Muscle layer of colon (tissue), 2 donors: ENCODE measurements at regions not wholly inside any gene's neighbourhood (a gene's known extent, or its start where the extent isn't known, plus 50 kb on each side); places are given as distances from the start of the nearest gene placed in this dataset.
A peak's percentile ranks its signal among the peaks of the same experiment; 100 is the strongest.

Source experiments
- H3K27ac ChIP-seq: one replicate; pipeline ENCODE4 v1.7.0; 2013; ENCODE audit warnings: low read depth, mild to moderate bottlenecking, low read length, moderate library complexity
- H3K27me3 ChIP-seq, 2 donors: one replicate each; pipeline ENCODE4 v1.7.0; 2013; ENCODE audit warnings: low read length in 2 of 2, mild to moderate bottlenecking in 2 of 2; ENCODE audit not compliant: insufficient read depth in 2 of 2, control insufficient read depth in 1 of 2
- H3K36me3 ChIP-seq: one replicate; pipeline ENCODE4 v1.7.0; 2013; ENCODE audit warnings: mild to moderate bottlenecking, low read length; ENCODE audit not compliant: insufficient read depth
- H3K4me1 ChIP-seq: one replicate; pipeline ENCODE4 v1.7.0; 2013; ENCODE audit warnings: mild to moderate bottlenecking, low read length; ENCODE audit not compliant: insufficient read depth
- H3K4me3 ChIP-seq, 2 donors: one replicate each; pipeline ENCODE4 v1.7.0; 2013; ENCODE audit warnings: low read length in 2 of 2, low read depth in 1 of 2, mild to moderate bottlenecking in 1 of 2, moderate library complexity in 1 of 2
- H3K9ac ChIP-seq: one replicate; pipeline ENCODE4 v1.7.0; 2013; ENCODE audit warnings: low read length
- H3K9me3 ChIP-seq: one replicate; pipeline ENCODE4 v1.7.0; 2013; ENCODE audit warnings: mild to moderate bottlenecking, low read length
- donor health status: abdominal sarcoma.
- donor health status: Adenocarcinoma of cecum.

DNA sequence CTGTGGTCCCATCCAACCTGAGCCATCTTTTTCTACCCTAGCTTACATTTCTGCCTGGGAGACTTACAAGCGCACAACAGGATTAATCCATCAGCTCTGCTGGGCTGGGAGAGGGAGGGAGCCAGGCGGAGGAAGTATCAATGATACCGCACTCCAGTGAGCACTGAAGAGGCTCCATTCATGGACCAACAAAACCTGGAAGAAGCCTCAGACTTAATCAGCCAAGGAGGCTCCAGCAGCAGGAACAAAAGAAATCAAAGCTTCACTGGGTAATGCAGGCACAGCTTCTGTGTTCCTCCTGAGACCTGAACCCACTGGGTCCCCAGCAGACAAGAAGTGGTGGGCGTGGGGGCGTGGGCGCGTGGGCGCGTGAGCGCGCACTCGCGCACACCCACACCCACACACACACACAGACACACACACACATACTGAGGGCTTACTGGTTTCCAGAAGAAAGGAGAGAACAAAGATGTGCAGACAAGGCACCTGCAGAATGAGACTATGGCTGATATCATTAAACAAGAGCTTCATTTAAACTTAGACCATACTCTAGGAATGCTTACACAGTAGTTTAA is 87.0 kb upstream of the BOC start:
- Histone ChIP-seq H3K9ac (no peak overlapping the region), H3K36me3 (no peaks in the 10 kb centered on the region), H3K9me3 (no peaks in the 10 kb centered on the region), H3K4me1 (peaks cover 6% of the 10 kb centered on the region), H3K4me3 (no peak overlapping the region), H3K27ac (no peak overlapping the region), H3K27me3 (no peaks in the 10 kb centered on the region)

GRCh38 chr3:113125951-113126350 is 85.4 kb upstream of the BOC start:
- Histone ChIP-seq H3K27ac (no peak overlapping the region), H3K4me1 (peaks cover 5% of the 10 kb centered on the region)

GRCh38 chr3:113128386-113129015 is 82.9 kb upstream of the BOC start:
- peaks cover 15% of the 10 kb centered on the region for H3K4me1 ChIP-seq
- H3K4me3 ChIP-seq: no peak overlapping the region
- no peak overlapping the region for H3K27ac ChIP-seq
- H3K9ac ChIP-seq: no peak overlapping the region
- no peaks in the 10 kb centered on the region for H3K36me3 ChIP-seq
- no peaks in the 10 kb centered on the region for H3K27me3 ChIP-seq
- no peaks in the 10 kb centered on the region for H3K9me3 ChIP-seq

More at GRCh38 chr3:113125951-113126350, 85.4 kb upstream of the BOC start:
- H3K4me3 ChIP-seq: no peak overlapping the region
- H3K27me3 ChIP-seq: no peaks in the 10 kb centered on the region
- no peak overlapping the region for H3K9ac ChIP-seq
- H3K36me3 ChIP-seq: no peaks in the 10 kb centered on the region
- no peaks in the 10 kb centered on the region for H3K9me3 ChIP-seq

- Histone ChIP-seq H3K27ac (no peak overlapping the region), H3K4me3 (no peak overlapping the region), H3K4me1 (peaks cover 15% of the 10 kb centered on the region), H3K27me3 (no peaks in the 10 kb centered on the region), H3K36me3 (no peaks in the 10 kb centered on the region), H3K9ac (no peak overlapping the region), H3K9me3 (no peaks in the 10 kb centered on the region)
Measured at GRCh38 chr3:113129168-113129567, 82.2 kb upstream of the BOC start.

GRCh38 chr3:113132571-113132996 is 78.8 kb upstream of the BOC start:
- no peaks in the 10 kb centered on the region for H3K36me3 ChIP-seq
- no peak overlapping the region for H3K9ac ChIP-seq
- H3K4me1 ChIP-seq: peaks cover 27% of the 10 kb centered on the region
- no peaks in the 10 kb centered on the region for H3K27me3 ChIP-seq
- H3K4me3 ChIP-seq: no peak overlapping the region
- H3K9me3 ChIP-seq: no peaks in the 10 kb centered on the region
- H3K27ac ChIP-seq: no peak overlapping the region

DNA sequence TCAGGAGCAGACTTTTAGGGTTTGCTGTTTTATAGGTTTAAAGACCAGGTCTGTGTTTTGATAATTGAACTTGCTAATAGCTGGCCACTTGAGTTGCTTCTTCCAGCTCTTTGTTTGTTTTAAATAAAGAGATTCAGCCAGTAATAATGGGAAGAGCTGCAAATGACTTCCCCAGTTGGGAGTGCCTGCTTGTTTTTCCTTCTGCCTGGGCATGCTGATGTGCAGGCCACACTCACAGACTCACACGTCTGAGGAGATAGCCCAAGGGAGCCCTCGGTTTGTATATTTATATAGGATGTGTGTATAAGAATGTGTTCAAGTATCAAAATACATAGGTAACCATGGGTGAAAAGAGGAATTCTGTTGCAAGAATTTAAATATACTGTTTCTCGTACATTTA is 78.2 kb upstream of the BOC start:
- no peaks in the 10 kb centered on the region for H3K36me3 ChIP-seq
- H3K27me3 ChIP-seq: no peaks in the 10 kb centered on the region
- H3K4me1 ChIP-seq: peaks cover 27% of the 10 kb centered on the region
- no peak overlapping the region for H3K27ac ChIP-seq
- no peaks in the 10 kb centered on the region for H3K9me3 ChIP-seq
- no peak overlapping the region for H3K9ac ChIP-seq
- no peak overlapping the region for H3K4me3 ChIP-seq

DNA sequence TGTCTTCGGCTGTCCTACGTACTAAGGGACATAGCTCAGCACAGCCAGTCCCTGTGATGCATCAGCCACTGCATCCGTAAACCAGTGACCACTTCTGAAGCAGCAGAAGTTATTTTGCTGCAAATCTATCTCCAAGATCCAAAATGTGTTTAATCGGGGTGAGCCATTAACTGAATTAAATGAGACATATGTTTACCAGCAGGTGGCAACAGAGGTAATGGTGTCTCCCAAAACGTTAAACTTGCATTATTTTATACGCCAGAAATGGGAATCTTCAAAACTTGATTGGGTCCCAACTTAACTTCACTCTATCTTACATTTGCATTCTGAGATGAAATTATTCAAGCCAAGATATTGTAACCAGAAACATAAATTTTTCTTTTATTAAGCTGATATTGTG is 75.3 kb upstream of the BOC start:
- Histone ChIP-seq H3K27ac (peak overlapping the region; percentile 23), H3K4me1 (peaks cover 41% of the 10 kb centered on the region), H3K9me3 (no peaks in the 10 kb centered on the region)

GRCh38 chr3:113136544-113136943 is 74.8 kb upstream of the BOC start:
- Histone ChIP-seq H3K4me1 (peaks cover 45% of the 10 kb centered on the region), H3K9me3 (no peaks in the 10 kb centered on the region), H3K9ac (no peak overlapping the region), H3K36me3 (no peaks in the 10 kb centered on the region), H3K27ac (no peak overlapping the region), H3K4me3 (no peak overlapping the region), H3K27me3 (no peaks in the 10 kb centered on the region)

More for the DNA sequence above, 75.3 kb upstream of the BOC start:
- H3K36me3 ChIP-seq: no peaks in the 10 kb centered on the region
- no peak overlapping the region for H3K4me3 ChIP-seq
- no peaks in the 10 kb centered on the region for H3K27me3 ChIP-seq
- no peak overlapping the region for H3K9ac ChIP-seq

DNA sequence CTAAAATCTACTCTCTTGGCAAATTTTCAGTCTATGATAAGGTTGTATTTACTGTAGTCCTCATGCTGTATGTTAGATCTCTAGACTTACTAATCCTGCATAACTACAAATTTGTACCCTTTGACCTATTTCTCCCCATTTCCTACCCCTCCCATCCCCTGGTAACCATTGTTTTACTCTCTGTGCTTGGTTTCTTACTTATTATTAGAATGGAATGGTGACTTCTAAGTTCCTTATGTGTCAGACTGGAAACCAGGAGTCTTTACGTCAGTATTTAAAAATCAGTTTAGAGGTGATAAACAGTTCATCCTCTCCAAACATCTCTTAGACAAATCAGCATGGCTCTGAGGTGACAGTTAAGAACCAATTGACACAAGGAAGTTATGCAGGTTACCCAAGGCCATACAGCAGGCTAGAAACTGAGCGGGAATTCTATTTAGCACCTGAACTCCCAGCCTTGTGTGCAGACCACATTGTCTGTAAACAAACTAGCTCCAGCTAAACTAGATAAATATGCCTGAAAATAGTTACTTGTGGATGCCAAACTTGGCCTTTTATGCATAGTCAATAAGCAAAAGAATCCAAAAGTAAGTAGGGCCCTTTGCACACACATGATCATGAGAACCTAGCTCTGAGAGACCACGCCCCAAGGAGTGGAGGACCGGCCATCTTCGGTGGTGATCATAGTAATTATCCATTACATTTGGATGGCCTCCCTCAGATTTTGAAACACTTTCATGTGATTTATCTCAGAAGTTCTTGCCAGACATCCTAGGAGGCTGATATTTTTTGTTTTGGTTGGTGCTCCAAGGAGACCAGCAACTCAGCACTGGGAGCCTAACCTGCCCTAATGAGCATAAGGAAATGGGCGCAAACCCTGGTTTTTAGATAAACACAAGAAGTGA is 72.3 kb upstream of the BOC start:
- H3K27ac ChIP-seq: peak overlapping the region; percentile 9
- no peak overlapping the region for H3K9ac ChIP-seq
- no peaks in the 10 kb centered on the region for H3K9me3 ChIP-seq
- no peak overlapping the region for H3K4me3 ChIP-seq
- no peaks in the 10 kb centered on the region for H3K27me3 ChIP-seq
- no peaks in the 10 kb centered on the region for H3K36me3 ChIP-seq
- peaks cover 47% of the 10 kb centered on the region for H3K4me1 ChIP-seq

DNA sequence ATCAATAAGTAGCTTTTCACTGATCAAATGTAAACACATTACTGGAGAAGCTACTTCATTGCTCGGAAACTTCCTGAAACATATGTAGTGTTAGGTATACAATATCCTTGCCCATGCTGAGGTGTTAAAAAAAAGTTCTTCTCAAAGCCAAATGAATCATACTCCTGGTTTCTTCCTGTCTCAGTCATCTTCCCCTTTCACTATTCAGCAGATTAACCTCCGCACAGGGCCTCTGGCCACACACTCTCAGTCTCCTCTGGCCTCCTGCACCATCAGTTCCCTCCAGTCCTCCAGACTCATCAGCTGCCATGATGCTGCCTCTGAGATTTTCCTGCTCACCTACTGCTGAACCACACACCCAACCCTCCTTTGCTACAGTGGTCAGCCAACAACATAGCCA is 70.5 kb upstream of the BOC start:
- no peak overlapping the region for H3K4me3 ChIP-seq
- H3K9ac ChIP-seq: no peak overlapping the region
- peaks cover 45% of the 10 kb centered on the region for H3K4me1 ChIP-seq
- no peaks in the 10 kb centered on the region for H3K27me3 ChIP-seq
- no peak overlapping the region for H3K27ac ChIP-seq
- no peaks in the 10 kb centered on the region for H3K9me3 ChIP-seq
- H3K36me3 ChIP-seq: no peaks in the 10 kb centered on the region

DNA sequence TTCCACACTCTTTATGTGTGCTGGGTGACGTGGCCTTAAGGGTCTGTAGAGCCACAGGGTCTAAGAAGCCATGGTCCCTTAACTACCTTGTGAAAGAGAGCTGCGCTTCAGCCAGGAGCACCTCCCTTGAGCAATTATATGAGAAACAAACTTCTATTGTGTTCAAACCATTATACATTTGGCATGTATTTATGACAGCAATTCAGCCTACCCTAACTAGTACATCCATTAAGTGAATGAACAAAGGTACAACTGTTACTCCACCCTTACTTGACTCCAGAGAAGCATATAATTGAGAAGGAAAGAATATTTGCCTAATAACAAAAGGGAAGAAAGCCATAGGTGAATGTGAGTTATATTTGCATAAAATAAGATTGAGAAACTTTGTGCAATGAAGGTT is 69.8 kb upstream of the BOC start:
- Histone ChIP-seq H3K27me3 (no peaks in the 10 kb centered on the region), H3K9ac (no peak overlapping the region), H3K9me3 (no peaks in the 10 kb centered on the region), H3K36me3 (no peaks in the 10 kb centered on the region), H3K4me1 (peaks cover 47% of the 10 kb centered on the region), H3K27ac (no peak overlapping the region), H3K4me3 (no peak overlapping the region)
